Ovary (tissue), 3 donors: ENCODE measurements at regions not wholly inside any gene's neighbourhood (a gene's known extent, or its start where the extent isn't known, plus 50 kb on each side); places are given as distances from the start of the nearest gene placed in this dataset.

ENCODE experiments used
- CTCF ChIP-seq, 3 donors: fragments of 450-650 bp in 2 of 3; fragments of 200-600 bp in 1 of 3; IDR thresholded peaks; one replicate each; pipeline versions ENCODE4 v1.5.1 to v1.8.0; 2016 to 2022; ENCODE audit warnings: antibody characterized with exemption in 3 of 3, mild to moderate bottlenecking in 1 of 3
- EP300 ChIP-seq: sonication (generic); formaldehyde crosslinking; IDR thresholded peaks from one replicate; pipeline ENCODE4 v1.6.1; 2017; ENCODE audit warnings: antibody characterized with exemption
- POLR2A ChIP-seq: fragments of 450-650 bp; IDR thresholded peaks from one replicate; pipeline ENCODE4 v1.6.1; 2017; ENCODE audit warnings: antibody characterized with exemption, mild to moderate bottlenecking, moderate library complexity
- donor health status: DM: no; HTN: no; CAD: no.

DNA sequence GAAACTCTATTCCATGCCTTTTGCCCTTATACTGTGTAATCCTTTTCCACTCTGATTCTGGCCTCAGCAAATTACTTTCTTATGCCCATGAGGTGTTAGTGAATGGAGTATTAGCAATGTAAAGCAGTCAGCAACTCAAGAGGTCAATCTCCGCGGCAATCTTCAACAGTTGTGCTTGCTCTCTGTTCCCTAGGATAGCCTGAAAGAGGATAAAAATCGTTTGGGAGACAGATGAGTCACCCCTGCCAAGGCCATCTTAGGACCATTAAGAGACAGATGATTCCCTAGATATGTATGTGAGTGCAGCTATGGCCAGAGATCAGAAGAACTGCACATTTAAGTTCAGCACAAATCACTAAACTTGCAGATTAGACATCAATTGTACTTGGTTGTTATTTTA is 1145.8 kb downstream of the GALC start:
- TF ChIP-seq CTCF (IDR thresholded peaks at IDR 0.05), result no peak
- no peak for TF ChIP-seq POLR2A
- no peak for TF ChIP-seq EP300
